SIG-M5 treated with dmso at 0.1 percent for 504 hours (cell line): ENCODE measurements at regions not wholly inside any gene's neighbourhood (a gene's known extent, or its start where the extent isn't known, plus 50 kb on each side); places are given as distances from the start of the nearest gene placed in this dataset.

Experiments
- DNase-seq: peaks from one replicate; lab custom pipeline; 2025; ENCODE audit not compliant: unreplicated experiment; lab: John Stamatoyannopoulos, UW

DNA sequence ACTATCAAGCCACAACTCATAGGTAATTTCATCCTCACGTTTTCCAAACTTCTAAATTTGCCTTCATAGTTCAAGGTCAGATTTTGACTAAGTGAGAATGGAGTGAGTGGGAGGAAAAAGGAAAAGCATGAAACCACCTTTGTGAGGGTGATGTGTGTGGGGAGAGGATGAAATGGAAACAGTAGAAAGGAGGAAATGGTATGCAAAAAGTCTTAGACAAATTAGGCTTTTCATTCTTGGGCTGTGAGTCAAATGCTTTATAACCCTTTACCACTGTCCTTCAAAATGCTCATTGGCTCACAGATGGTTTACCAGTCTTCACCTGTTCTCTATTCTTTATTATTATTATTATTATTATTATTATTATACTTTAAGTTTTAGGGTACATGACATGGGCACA lies 127.2 kb downstream of the RAP2A start:
- no peak for DNase-seq

DNA sequence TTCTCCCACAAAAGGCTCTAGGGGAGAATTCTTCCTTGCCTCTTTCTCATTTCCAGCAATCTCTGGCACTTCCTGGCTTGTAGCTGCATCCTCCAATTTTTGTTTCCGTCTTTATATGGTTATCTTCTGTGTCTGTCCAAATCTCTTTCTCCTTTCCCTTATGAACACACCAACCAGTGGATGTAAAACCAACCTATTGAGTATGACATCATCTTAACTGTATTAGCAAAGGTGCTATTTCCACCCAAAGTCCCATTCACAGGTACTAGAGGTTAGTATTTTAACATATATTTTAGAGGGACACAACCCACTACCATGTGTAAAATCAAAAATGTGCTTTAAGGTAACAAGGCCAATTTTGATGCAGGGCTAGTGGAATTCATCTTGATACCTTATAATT lies 129.0 kb downstream of the RAP2A start:
- DNase-seq, result no peak

DNA sequence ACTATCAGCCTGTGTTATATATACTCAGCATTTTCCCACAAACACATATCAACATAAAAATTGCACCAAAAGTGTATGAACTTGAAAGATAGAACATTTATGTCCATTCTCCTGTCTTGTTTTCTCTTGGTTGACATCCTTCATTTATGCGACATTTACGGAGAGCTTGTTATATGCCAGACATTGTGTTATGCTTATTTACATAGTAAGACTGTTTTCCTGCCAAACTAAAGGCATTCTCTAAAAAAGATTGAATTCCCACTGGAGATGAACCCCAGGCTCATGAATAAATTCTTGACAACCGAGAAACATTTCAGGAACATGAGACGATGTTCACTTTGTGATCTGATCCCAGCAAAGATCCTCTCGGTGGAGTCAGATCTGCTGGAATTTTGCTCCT lies 131.0 kb downstream of the RAP2A start:
- DNase-seq, result no peak

DNA sequence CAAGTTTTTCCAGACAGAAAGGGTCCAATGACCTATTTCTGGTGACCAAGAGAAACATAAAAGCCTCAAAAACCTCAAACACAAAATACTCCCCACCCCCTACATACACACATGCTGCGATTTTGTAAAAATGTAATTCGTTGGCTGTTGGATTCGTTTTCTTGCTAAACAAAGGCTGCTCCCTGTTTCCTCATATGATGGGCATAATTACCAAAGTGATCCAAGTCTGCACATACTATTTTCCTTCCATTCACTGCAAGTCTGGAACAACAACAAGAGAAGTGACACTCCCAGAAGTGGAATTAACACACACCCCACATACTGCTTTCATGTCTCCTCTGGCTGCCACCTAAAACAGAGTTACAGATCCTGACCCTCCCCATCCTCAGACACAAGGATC lies 131.9 kb downstream of the RAP2A start:
- DNase-seq, result no peak

DNA sequence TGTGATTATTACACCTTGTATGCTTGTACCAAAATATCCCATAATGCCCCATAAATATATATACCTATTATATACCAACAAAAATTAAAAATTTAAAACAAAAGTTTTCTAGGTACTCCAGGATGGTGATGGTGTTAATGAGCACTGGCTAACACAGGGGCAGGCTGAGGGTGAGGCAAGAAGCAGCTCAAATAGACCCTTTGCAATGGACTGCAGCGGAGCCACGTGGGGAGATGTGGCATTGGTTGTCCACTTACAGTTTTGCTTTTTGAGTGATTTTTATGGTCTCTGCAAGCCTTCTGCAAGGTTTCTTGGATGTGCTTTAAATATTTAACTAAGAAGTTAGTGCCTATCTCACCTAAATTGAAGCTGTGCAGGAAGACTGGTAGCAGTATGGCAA lies 132.9 kb downstream of the RAP2A start:
- DNase-seq, result no peak

DNA sequence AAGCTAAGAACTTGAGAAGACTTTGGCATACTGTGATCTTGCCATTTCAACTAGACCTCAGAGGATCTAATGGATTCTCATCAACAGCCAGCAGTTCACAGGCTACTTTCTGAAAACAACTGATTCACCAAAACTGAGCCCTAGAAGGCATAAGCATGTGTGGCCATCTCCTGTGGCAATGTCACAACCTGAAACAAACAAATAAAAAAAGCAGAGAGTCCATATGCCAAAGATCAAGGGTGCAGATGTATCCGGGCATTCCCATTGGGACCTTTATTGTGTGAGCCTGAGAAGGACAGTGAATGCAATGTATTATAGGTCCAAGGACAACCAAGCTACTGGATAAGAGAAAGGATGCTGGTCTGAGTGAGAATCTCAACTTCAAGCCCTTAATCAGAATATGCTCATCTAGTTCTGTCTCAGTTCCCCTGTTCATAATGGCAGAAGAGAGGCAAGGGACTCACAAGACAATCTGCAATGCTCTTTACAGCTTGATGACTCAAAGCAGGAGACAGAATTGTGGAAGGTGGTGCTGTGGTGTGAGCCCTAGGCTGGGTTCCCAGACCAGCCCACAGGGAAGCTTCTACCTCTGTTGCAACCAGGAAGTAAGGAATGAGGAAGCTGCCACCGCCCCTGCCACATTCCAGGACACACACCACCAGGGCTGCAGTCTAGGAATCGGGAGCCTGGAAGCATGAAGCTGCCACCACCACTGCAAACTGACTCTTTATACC lies 133.7 kb downstream of the RAP2A start:
- DNase-seq, result peak; percentile 25

DNA sequence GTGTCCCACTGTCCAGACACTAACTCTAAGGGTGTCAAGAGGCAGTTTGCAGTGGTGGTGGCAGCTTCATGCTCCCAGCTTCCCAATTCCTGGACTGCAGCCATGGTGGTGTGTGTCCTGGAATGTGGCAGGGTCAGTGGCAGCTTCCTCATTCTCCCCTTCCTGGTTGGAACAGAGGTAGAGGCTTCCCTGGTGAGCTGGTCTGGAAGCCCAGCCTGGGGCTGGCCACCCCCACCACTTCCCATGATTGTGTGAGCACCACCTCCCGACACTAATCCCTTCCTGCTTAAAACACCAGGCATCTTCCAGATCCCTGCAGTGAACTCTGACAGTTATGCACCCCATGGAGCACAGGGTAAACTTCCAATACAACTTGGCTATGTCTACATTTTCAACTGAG lies 134.9 kb downstream of the RAP2A start:
- DNase-seq, result no peak

DNA sequence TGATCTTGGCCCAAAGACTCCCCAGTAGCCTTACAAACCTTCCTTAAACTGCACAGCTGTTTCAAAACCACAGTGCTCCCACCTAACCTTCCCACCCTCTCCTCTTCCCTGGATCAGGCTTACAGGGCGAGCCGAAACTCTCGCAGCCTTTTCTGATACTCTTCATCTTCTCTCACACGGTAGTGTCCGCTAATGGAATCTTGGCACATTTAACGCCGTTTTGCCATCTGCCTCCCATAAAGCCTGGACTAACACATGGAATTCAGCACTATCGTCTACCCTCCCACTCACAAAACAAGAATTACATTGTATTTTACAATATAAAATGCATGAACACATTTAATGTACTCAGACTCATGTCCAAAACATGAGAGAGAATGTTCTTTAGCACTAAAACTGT lies 135.9 kb downstream of the RAP2A start:
- no peak for DNase-seq

DNA sequence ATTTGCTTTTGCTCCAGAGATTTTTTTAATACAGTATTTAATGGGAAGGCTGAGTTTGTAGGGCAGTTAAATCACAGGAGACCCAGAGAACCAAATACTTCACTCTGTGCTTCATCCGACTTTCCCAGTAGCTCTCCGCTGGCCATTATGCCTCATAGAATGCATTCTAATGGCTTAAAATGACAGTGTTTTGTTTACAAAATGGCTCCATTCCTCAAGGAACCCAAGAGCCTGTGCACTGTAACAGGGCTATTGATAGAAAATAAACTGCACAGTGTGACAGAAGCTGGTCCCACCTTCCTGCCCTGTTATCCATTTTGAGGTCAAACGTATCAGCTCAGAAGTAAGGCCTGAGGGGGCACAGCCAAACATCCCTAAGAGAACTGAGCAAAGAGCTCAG lies 136.5 kb downstream of the RAP2A start:
- DNase-seq, result no peak

DNA sequence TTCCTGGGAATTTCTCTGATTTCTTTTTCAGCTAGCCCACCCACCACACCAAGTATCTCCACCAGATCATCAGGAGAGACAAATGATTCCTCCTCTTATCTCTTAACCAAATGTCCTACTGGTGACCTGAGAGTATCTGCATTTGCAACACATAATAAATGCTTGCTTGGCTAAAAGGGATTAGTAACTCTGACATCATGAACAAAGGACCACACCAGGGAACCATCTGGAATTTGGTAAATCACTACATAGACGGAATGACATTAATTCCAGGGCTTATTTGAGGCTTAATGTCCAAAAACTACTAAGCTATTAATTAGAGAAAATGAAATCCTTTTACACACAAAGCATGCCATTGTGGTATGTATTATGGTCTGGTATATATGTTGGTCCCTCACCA lies 139.0 kb downstream of the RAP2A start:
- DNase-seq, result no peak

DNA sequence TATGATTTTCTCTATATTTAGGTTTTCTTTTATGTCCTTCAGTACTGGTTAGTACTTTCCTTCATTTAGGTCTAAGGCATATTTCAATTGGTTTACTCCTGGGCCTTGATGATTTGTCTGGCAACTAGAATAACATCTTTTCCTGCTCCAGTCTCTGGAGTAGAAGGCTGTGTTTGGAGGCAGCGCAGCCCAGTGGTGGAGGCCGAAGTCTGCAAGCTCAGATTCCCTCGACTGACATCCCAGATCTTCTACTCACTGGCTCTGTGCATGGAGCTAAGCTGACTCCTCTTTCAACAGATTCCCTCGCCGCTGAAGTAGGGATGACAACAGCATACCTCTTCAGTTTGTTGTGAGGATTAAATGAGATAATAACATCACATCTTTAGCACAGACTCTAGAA lies 141.0 kb downstream of the RAP2A start:
- DNase-seq, result peak; percentile 17

DNA sequence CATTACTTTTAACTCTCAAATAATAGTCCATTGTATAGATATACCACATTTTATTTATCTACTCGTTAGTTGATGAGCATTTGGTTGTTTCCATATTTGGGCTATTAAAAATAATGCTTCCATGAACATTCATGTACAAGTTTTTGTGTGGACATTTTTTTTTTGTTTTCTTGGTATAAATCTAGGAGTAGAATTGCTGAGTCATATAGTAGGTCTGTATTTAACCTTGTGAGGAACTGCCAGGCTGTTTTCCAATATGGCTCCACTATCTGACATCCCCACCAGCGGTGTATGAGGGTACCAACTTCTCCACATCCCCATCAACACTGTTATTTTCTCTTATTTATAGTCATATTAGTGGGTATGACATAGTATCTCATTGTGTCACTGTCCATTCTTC lies 143.1 kb downstream of the RAP2A start:
- no peak for DNase-seq

DNA sequence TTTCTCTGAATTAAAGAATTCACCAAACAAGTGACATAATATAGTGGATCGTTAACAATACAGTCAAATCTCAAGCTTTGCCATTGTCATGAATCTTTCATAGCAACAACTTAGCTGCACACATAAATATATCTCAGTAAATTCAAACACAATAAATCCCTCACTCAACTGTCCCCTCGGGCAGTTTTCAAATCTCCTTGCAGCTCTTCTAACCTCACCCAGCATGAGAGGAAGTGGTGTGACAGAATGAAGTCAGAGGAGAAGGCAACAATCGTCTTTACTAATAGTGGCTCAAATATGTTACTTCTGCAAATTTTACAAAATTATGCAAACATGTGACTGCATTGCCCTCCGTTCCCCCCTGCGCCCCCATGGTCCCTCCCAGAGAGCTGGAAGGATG lies 148.2 kb downstream of the RAP2A start:
- DNase-seq, result peak; percentile 26

DNA sequence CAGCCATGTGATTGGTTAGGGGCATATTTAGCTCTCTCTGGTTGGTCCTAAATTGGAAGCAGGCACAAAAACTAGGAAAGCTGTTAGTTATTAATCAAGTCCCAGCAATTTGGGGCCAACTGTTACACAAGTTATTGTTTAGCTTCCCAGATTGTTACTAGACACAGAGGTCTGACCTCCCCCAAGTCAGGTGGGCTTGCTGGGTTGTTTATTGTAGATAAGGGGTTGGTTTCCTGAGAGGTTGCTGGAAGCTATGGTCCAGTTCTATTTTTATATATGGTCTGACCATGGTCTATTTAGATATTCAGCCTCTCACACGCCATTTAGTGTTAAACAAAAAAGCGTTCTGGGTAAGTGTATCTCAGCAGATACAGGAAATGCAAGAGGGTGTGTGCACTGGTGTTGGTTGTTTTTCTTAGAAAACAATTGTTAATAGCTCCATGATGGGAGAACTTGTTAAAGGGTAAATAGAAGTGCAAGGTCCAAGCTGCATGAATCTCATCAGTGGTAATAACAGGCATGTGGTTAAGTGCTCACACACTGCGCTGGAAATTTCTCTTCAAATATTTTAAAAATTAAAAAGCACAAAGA lies 150.0 kb downstream of the RAP2A start:
- no peak for DNase-seq

DNA sequence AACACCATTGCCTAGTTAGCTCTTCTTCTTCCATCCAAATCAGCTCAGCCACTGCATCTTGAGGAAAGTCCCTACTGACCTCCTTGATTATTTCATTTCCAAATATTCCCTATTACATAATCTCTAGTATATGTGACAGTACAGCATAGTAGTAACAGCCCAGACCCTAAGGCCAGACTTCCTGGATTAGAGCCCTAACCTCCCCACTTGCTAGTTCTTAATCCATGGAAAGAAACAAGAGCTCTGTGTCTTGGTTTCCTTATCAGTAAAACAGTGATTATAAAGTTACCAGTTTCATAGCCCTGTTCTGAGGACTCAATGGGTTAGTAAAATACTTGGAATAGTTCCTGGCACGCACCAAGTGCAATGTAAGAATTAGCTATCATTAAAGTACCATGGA lies 153.0 kb downstream of the RAP2A start:
- DNase-seq, result no peak

DNA sequence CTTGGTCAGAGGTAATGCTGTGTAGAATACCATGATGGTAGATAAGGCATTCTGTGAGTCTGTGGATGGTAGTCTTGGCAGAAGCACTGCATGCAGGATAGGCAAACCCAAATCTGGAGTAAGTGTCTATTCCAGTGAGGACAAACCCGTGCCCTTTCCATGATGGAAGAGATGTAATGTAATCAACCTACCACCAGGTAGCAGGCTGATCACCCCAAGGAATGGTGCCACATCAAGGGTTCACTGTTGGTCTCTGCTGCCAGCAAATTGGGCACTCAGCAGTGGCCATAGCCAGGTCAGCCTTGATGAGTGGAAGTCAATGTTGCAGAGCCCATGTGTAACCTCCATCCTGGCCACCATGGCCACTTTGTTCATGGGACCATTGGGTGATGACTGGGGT lies 155.0 kb downstream of the RAP2A start:
- no peak for DNase-seq

DNA sequence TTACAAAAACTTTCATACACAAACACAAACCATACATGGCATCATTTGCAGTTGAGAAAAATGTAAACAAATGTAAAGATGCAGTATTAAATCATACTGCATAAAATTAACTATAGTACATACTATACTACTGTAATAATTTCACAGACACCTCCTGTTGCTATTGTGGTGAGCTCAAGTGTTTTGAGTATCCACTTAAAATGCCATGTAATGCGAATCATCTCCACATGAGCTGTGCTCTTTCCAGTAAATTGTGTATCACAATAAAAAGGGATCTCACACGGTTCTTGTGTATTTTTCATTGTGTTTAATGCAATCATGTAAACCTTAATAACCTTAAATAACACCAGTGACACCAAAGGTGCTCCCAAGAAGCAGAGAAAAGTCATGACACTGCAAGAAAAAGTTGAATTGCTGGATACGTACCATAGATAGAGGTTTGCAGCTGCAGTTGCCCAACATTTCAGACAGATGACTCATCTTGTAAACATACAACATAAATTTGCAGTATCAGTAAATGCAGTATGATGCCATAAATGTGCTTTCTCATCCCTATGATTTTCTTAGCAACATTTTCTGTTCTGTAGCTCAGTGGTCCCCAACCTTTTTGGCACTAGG lies 166.6 kb downstream of the RAP2A start:
- DNase-seq, result peak; percentile 39

DNA sequence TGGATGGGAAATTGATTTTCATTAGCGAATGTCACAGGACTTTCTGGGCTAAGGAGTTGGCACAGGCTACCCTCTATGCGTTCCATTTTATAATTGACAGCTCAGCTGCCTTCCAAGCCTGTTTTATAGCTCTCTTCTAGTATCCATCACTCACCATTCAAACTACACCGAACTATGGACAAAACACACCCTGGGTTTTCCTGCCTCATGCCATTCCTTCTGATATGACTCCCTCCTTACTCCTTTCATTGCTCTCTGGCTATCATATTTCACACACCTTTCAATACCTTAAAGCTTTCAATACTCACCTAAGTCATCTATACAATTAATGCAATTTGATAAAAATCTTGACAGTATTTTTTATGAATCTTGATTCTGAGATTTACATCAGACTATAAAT lies 181.3 kb downstream of the RAP2A start:
- no peak for DNase-seq

DNA sequence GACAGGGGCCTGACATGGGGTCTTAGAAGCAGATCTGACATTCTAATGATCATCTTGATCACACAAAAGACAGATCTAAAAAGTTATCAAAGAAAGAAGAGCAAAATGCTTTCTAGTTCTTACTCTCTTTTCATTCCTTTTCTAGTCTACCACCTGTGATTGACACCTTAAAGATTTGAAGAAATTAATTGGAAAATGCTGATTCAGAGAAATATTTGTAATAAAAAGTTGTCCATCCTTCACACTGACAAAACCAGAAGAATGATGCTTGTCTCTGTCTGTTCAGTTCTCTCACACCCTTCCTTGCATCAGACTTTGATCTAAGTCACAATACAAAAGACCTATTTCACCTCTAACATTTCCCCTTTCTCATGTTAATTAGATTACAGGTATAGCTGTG lies 182.4 kb downstream of the RAP2A start:
- DNase-seq, result no peak

DNA sequence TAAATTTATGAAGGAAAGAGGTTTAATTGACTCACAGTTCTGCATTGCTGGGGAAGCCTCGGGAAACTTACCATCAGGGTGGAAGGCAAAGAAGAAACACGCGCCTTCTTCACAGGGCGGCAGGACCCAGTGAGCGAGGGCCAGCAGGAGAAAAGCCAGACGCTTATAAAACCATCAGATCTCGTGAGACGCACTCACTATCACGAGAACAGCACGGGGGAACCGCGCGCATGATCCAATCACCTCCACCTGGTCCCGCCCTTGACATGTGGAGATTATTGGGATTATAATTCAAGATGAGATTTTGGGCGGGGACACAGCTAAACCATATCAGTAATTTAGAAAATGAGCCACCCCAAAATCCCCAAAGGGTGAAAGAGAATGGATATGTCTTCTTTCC lies 187.1 kb downstream of the RAP2A start:
- no peak for DNase-seq

DNA sequence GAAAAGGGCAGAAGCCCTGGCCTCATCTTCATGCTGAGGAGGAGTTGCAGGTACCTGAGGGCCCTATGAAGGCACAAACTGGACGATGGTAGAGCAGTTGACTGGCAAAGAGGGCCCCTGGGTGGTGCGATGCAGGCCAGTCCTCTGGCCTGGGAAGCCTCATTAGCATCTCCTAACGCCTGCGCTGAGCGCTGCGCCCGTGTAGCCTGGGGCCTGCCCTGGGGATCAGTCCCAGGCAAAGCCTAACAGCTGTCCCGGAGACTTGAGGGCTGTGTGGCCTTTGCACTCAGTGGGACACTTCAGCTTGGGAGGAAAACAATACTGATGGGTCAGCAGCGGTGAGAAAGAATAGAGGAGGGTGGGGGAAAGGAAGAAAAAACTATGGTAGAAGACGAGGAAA lies 187.7 kb downstream of the RAP2A start:
- DNase-seq, result no peak

DNA sequence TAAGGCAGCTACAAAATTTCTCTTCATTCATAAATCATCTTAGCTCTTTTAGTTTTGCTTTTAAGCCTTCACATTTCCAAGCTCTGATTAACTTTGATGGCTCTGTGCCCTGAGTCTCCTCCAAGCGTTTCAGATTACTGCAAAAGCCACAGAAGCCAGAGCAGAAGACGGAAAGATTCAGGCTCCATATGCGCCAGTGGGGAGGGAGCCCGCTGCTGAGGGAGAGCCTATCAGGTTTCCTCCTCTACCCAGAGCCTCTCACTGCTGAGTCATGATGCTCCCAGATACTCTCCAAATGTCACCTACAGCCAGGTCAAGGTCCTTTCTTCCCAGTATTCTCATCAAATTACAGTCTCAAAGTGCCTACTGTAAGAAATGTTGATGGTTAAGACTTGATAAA lies 193.6 kb downstream of the RAP2A start:
- DNase-seq, result no peak
